DOHH2 (cell line): ENCODE measurements at regions not wholly inside any gene's neighbourhood (a gene's known extent, or its start where the extent isn't known, plus 50 kb on each side); places are given as distances from the start of the nearest gene placed in this dataset.

Experiments used
- CTCF ChIP-seq: fragments of 200-600 bp; sonication (generic); IDR thresholded peaks from one replicate; pipeline ENCODE4 v1.5.1; 2014; ENCODE audit warnings: antibody characterized with exemption, mild to moderate bottlenecking, low read depth, low read length; ENCODE audit not compliant: poor library complexity, severe bottlenecking
- EZH2phosphoT487 ChIP-seq: fragments of 200-600 bp; sonication (generic); IDR thresholded peaks from 2 replicates; pipeline ENCODE4 v1.6.1; 2017; ENCODE audit warnings: borderline replicate concordance, mild to moderate bottlenecking, antibody characterized with exemption, low read length, moderate library complexity, mixed read lengths

GRCh38 chr5:145520335-145520734 lies 314.8 kb downstream of the PRELID2 start:
- TF ChIP-seq CTCF (no peak), EZH2phosphoT487 (no peak)
